HG02798 (cell line): ENCODE measurements at regions not wholly inside any gene's neighbourhood (a gene's known extent, or its start where the extent isn't known, plus 50 kb on each side); places are given as distances from the start of the nearest gene placed in this dataset.

ENCODE experiments used
- ATAC-seq: cut with Tn5 transposase; IDR thresholded peaks from one replicate; pipeline ENCODE4 v1.9.1; 2021; ENCODE audit warnings: mild to moderate bottlenecking; ENCODE audit not compliant: unreplicated experiment, poor library complexity

- no peak for ATAC-seq
These were observed 128.3 kb downstream of the MRPL36 start for GRCh38 chr5:1671351-1671750.

GRCh38 chr5:1670351-1670750 lies 129.3 kb downstream of the MRPL36 start:
- ATAC-seq = no peak

- no peak for ATAC-seq
These were observed 130.1 kb downstream of the MRPL36 start for GRCh38 chr5:1669276-1670155.

- ATAC-seq = no peak
These were observed 131.4 kb downstream of the MRPL36 start for GRCh38 chr5:1668141-1668721.

- no peak for ATAC-seq
These were observed 131.9 kb downstream of the MRPL36 start for GRCh38 chr5:1667648-1668140.

GRCh38 chr5:1666812-1667588 lies 132.6 kb downstream of the MRPL36 start:
- ATAC-seq = no peak

GRCh38 chr5:1666221-1666620 lies 133.4 kb downstream of the MRPL36 start:
- no peak for ATAC-seq

GRCh38 chr5:1665803-1666202 lies 133.8 kb downstream of the MRPL36 start:
- ATAC-seq = no peak

GRCh38 chr5:1665231-1665630 lies 134.4 kb downstream of the MRPL36 start:
- ATAC-seq = no peak

- no peak for ATAC-seq
These were observed 136.5 kb downstream of the MRPL36 start for GRCh38 chr5:1663186-1663585.

- ATAC-seq = no peak
These were observed 137.0 kb downstream of the MRPL36 start for GRCh38 chr5:1662559-1663085.

GRCh38 chr5:1661831-1662558 lies 137.6 kb downstream of the MRPL36 start:
- no peak for ATAC-seq

- ATAC-seq = no peak
These were observed 137.6 kb upstream of the LPCAT1 start for GRCh38 chr5:1661311-1661710.

GRCh38 chr5:1660511-1660910 lies 136.8 kb upstream of the LPCAT1 start:
- ATAC-seq = no peak

- no peak for ATAC-seq
These were observed 136.2 kb upstream of the LPCAT1 start for GRCh38 chr5:1660001-1660400.

GRCh38 chr5:1659100-1659981 lies 135.6 kb upstream of the LPCAT1 start:
- ATAC-seq = no peak

- ATAC-seq = no peak
These were observed 134.9 kb upstream of the LPCAT1 start for GRCh38 chr5:1658665-1659064.

GRCh38 chr5:1657161-1657741 lies 133.5 kb upstream of the LPCAT1 start:
- ATAC-seq = no peak
